ENCODE measurements at regions not wholly inside any gene's neighbourhood (a gene's known extent, or its start where the extent isn't known, plus 50 kb on each side); places are given as distances from the start of the nearest gene placed in this dataset.
"Not testable (repeated sequence)": the region's sequence is repeated elsewhere in the genome, so short reads cannot be mapped to it uniquely, and the experiment has no call there.

GRCh38 chr2:234722176-234722575 is 225.3 kb upstream of the ARL4C start:
- DNase-seq (ENCODE audit: low spot score), result no peak

- DNase-seq (ENCODE audit: low spot score), result no peak
Observed at GRCh38 chr2:234719116-234719716, 222.3 kb upstream of the ARL4C start.

DNA sequence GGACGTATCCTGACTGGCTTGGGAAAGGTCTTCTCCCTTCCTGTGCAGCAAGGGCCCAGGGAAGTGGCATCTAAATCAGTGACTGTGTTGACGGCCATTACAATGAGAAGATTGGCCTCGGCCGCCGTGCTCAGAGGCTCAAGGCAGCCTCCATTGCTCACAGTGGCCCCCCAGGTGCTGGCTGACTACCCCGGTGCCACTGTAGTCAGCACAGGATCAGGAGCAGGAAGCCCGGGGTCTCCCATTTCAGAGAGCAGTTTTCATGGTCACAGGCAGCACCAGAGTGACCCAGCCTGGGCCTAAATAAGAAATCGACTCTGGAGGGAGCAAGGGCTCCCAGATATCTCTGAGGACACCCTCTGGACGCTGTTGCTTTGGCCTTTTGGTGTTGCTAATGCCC is 219.4 kb upstream of the ARL4C start:
- DNase-seq (ENCODE audit: low spot score), result no peak

DNA sequence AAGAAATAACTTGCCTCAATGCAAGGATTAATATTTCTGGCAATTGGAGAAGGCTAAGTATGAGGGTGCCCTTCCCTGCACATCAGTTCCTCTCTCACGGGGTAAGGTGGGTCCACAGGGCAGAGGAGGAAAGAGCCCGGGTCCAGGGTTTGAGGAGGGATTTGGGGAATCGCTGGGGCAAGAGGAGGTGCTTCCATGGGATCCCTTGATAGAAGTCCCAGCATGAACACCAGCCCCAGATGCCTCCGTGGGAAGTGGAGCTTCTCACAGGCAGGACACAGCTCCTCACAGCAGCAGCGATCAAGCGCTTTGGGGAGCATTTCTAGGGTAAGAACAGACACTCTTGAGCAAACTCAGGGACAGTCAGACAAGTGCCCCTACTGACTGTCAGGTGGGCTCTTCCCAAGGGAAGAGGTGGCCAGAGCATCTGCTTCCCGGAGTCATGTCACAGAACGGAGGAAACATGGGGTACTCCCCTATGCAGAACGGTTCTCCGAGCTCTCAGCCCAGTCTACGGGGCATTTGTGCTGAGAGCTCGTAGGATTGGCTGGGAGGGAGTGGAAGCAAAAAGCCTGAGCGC is 218.9 kb upstream of the ARL4C start:
- DNase-seq (ENCODE audit: low spot score), result no peak

DNA sequence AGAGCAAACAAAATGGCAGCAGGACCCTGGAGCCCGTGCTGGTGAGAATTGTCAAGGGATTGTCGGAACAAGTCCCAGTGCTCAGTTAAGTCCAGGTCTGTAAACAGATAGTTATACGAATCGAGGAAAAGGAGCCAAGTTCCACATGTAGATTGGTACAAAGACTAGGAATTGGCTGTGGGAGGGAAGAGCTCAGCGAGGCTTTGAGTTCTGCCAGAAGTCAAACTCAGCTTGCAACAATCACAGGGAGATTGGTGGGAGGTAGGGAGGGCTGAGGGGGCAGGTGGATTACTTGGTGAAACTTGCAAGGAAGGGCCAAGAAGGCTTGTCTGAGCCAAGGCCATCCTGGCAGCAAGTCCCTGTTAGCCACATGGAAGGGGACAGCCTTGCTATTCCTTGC is 217.8 kb upstream of the ARL4C start:
- no peak for DNase-seq (ENCODE audit: low spot score)

GRCh38 chr2:234712421-234712935 is 215.6 kb upstream of the ARL4C start:
- DNase-seq (ENCODE audit: low spot score), result no peak

GRCh38 chr2:234711308-234711707 is 214.4 kb upstream of the ARL4C start:
- no peak for DNase-seq (ENCODE audit: low spot score)

DNA sequence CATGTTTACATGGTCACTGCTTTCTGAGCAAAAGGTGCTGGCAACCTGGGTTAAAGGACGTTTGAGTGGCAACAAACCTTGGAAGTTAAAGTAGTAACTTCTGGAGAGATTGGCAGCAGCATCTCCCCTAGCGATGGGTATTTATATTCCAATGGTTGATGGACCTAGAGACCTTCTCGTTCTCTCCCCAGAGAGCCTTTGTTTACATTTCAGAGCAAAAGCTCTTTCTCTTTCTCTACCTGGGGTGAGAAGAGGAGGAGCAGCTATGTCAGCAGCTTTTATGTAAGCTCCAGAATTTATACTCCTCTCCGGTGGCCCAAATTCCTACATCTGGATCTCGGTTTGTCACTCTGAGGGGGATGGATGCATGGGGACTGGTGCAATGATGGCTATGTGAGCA is 213.7 kb upstream of the ARL4C start:
- DNase-seq (ENCODE audit: low spot score), result no peak

GRCh38 chr2:234710066-234710465 is 213.2 kb upstream of the ARL4C start:
- no peak for DNase-seq (ENCODE audit: low spot score)

GRCh38 chr2:234708717-234709116 is 211.8 kb upstream of the ARL4C start:
- DNase-seq (ENCODE audit: low spot score), result no peak

- DNase-seq (ENCODE audit: low spot score), result no peak
Observed at GRCh38 chr2:234708091-234708683, 211.3 kb upstream of the ARL4C start.

DNA sequence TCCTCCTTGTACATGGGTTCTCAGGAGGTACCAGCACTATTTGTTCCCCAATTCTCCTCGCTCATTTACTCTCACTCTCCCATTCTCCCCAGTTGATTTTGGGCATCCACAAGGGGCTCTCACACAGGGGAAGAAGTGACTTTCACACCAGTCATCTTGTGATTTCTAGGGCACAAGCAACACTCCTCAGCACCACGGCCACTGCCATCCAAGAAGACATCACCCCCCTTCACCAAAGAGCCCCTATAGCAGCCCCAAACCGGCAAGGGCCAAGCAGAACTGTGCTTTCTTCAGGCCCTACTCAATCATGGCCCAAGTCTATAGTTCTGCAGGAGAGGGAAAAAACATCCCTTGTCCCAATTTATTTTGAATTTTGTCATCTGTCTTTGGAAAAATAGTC is 209.2 kb upstream of the ARL4C start:
- DNase-seq (ENCODE audit: low spot score), result no peak

DNA sequence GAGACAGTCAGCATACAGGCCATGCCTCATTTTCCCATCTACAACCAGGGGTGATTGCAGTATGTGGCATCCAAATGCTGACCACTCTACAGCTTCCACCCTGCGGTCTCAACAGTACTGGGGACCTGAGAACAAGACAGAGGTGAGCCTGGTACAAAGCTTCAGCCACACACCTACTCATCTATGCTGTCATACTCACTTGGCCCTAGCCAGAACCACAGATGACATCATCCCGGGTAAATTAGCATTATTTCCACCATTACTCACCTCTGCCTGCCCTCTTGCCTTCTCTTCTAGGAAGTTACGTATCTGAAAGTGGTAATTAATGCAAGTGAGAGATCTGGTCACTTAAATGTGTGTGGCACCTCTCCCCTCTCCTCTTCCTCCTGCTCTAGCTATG is 208.2 kb upstream of the ARL4C start:
- DNase-seq (ENCODE audit: low spot score), result no peak

GRCh38 chr2:234703258-234703657 is 206.4 kb upstream of the ARL4C start:
- DNase-seq (ENCODE audit: low spot score), result no peak

DNA sequence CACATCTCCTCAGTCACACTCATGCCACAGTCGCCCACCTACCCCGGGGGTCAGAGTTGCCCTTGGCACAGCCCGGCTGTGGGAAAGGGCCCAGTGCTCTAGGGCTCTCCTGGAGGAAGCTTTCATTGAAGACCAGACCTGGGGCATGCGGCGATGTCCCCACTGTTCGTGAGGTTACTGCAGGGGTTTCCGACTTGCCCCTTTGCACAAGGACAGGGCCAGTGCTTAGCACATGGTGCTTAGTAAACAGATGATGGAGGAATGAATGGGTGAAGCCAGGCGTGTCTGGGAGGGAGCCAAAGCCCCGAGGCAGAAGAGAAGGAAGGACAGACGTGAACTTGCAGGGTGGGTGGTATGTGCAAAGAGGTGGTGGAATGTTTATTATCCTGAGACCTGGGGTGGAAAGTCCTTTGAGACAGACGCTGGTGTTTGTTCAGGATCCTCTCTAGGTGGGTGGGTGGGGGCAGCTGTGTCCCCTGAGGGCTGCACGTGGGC is 205.9 kb upstream of the ARL4C start:
- no peak for DNase-seq (ENCODE audit: low spot score)

- no peak for DNase-seq (ENCODE audit: low spot score)
Observed at GRCh38 chr2:234701841-234702240, 205.0 kb upstream of the ARL4C start.

DNA sequence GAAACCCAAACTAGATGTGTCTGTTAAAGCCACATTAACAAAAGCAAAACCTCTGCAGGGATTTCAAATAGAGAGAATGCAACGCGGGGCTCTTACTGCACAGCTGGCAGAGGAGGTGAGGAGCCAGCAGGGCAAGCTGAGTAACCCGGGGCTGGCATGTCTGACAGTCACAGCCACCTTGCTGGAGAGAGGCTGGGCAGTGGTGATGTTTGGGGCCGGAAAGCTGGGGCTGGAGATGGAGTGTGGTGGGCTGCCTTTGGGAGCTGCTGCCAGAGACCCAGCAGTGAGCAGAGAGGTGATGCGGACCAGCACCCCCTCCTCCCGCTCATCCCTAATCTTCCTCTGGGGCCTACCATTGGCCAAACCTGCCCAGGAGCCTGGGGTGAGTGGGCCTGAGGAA is 204.5 kb upstream of the ARL4C start:
- DNase-seq (ENCODE audit: low spot score), result no peak

DNA sequence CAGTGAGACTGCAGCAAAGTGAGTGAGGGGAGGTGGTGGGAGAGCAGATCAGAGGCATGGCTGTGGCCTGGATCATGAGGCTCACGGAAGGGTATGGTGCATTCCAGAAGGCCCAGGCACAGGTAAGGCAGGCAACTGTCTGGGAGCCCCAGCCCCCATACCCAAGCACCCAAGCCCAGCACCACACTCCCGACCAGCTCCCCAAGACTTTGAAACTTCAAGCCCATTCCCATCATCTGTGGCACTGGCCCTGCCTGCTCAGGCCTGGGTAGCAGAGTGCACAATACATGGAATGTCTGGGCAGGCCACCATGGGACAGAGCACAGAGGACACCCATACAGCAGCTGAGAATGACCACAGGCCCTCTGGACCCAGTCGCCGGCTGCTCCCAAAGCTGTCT is 202.6 kb upstream of the ARL4C start:
- DNase-seq (ENCODE audit: low spot score), result no peak

GRCh38 chr2:234697300-234697876 is 200.5 kb upstream of the ARL4C start:
- not testable (repeated sequence) for DNase-seq (ENCODE audit: low spot score)

- no peak for DNase-seq (ENCODE audit: low spot score)
Observed at GRCh38 chr2:234695981-234696380, 199.1 kb upstream of the ARL4C start.

GRCh38 chr2:234694244-234695013 is 197.5 kb upstream of the ARL4C start:
- no peak for DNase-seq (ENCODE audit: low spot score)

DNA sequence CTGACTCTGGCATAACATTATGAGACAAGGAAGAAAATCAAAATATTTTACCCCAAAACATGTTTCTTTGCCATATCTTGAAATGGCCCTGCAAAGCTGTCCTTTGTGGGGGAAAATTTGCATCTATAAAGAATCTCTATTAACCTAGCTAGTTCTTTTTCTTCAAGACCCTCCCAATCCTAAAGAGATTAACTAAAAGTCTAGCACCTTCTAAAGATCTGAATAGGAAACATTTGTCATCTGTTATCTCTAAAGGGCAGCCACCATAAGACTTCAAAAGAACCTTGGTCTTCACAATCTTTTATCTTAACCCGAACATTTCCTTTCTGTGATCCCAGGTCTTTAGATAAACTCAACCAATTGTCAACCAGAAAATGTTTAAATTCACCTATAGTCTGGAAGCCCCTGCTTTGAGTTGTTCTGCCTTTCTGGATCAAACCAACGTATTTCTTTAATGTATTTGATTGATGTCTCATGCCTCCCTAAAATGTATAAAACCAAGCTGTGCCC is 196.9 kb upstream of the ARL4C start:
- DNase-seq (ENCODE audit: low spot score), result not testable (repeated sequence)

All from D341Med (cell line).